ENCODE measurements at regions not wholly inside any gene's neighbourhood (a gene's known extent, or its start where the extent isn't known, plus 50 kb on each side); places are given as distances from the start of the nearest gene placed in this dataset.

DNA sequence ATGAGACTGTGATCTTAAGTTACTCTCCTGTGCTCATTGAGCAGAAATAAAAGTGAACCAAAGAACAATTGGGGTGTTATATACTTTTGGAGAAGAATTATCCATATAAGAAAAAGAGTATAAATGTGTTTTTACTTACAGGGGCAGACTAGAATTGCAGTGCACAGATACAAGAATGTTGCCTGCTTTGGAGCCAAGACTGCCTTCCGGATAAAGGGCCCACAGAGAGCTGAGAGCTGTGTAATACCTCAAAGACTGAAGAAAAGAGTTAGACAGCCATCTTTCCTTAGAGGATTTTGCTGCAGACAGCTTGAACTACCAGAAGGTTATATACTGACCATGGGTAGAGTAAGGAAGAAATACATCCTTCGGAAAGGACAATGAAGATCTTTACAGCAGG lies 1235.5 kb upstream of the CITED2 start:
- in situ Hi-C loops (cut with MboI; ENCODE audit: low sequenced_read_pairs, unreplicated experiment) = no loop called here
- TF ChIP-seq, protein P1, sequence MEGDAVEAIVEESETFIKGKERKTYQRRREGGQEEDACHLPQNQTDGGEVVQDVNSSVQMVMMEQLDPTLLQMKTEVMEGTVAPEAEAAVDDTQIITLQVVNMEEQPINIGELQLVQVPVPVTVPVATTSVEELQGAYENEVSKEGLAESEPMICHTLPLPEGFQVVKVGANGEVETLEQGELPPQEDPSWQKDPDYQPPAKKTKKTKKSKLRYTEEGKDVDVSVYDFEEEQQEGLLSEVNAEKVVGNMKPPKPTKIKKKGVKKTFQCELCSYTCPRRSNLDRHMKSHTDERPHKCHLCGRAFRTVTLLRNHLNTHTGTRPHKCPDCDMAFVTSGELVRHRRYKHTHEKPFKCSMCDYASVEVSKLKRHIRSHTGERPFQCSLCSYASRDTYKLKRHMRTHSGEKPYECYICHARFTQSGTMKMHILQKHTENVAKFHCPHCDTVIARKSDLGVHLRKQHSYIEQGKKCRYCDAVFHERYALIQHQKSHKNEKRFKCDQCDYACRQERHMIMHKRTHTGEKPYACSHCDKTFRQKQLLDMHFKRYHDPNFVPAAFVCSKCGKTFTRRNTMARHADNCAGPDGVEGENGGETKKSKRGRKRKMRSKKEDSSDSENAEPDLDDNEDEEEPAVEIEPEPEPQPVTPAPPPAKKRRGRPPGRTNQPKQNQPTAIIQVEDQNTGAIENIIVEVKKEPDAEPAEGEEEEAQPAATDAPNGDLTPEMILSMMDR (IDR thresholded peaks at IDR 0.05; ENCODE audit: borderline replicate concordance, control extremely low read depth, extremely low read depth, insufficient read depth, missing control alignments) = no peak
- DNase-seq (ENCODE audit: low spot score) = no peak

DNA sequence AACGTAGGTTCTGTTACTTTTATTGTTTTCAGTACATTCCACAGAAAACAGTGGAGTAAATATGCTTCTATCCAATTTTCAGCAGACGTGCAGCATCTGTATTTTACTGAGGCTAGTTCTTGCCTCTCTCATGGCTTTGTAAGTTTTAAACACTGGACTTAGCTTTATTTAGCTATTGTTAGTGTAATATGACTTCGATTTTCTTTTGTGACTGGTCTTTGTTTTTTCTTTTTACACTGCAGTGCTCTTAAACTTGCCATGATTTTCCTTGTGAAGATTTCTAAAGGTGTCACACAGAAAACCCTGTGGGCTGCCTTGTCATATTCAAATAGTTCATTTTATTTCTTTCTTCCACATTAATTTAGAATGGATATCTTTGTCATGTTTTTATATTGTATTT lies 1234.9 kb upstream of the CITED2 start:
- in situ Hi-C loops (cut with MboI; ENCODE audit: low sequenced_read_pairs, unreplicated experiment) = no loop called here
- TF ChIP-seq, protein P1 (IDR thresholded peaks at IDR 0.05; ENCODE audit: borderline replicate concordance, control extremely low read depth, extremely low read depth, insufficient read depth, missing control alignments) = no peak
- no peak for DNase-seq (ENCODE audit: low spot score)

DNA sequence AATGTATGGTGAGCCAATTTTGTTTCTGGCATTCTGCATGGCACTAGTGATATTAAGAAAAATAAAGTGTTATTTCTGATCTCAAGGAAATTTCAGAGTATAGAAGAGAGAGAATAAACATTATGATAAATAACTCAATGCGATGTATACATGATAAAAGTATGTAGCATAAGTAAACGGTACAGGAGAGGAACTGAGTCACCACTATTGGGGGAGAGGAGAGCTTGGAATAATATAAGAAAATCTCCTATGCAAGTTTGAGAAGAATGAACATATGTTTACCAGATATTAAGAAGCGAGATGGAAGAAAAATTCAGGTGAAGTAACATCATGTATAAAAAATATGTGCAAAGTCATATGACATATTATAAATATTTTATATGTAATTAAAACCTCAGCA lies 1230.3 kb upstream of the CITED2 start:
- no peak for DNase-seq (ENCODE audit: low spot score)
- TF ChIP-seq, protein P1 (IDR thresholded peaks at IDR 0.05; ENCODE audit: borderline replicate concordance, control extremely low read depth, extremely low read depth, insufficient read depth, missing control alignments) = no peak
- in situ Hi-C loops (cut with MboI; ENCODE audit: low sequenced_read_pairs, unreplicated experiment) = no loop called here

DNA sequence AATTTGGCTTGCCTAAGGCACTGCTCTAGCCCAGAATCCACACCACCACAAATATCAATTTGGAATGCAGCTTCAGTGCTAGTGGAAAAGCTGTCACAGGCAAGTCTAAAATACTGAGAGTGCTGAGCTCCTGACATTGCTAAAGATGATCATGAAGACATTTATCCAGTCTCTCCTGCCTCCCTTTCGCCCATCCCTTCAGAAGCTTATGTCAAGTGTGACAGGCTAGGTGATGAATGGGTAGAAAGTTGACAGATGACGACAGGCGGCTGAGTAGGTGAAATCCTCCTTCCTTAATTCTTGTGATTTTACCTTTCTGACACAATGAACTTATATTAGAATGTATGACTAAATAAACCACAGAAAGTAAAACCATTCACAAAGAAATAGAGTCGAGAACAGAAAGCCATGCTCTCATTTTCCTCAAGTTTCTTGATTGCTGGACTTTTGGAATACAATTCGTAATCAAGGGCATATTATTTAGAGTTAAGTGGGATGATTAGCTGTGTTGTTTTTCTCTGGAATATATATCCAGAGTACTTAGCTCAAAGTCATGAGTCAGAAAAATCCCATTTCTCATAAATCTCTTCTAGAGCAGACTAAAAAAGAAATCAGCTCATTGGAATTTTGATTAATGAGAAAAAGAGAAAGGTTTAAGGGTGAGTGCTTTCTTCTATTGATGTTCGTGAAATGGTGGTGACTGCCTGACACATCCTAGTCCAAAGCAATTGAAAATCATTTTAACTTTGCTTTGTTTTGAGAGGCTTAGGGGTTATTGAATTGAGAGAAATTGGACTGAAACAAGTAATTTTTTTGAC lies 1228.2 kb upstream of the CITED2 start:
- TF ChIP-seq, protein P1 (IDR thresholded peaks at IDR 0.05; ENCODE audit: borderline replicate concordance, control extremely low read depth, extremely low read depth, insufficient read depth, missing control alignments) = no peak
- in situ Hi-C loops (cut with MboI; ENCODE audit: low sequenced_read_pairs, unreplicated experiment) = no loop called here
- no peak for DNase-seq (ENCODE audit: low spot score)

DNA sequence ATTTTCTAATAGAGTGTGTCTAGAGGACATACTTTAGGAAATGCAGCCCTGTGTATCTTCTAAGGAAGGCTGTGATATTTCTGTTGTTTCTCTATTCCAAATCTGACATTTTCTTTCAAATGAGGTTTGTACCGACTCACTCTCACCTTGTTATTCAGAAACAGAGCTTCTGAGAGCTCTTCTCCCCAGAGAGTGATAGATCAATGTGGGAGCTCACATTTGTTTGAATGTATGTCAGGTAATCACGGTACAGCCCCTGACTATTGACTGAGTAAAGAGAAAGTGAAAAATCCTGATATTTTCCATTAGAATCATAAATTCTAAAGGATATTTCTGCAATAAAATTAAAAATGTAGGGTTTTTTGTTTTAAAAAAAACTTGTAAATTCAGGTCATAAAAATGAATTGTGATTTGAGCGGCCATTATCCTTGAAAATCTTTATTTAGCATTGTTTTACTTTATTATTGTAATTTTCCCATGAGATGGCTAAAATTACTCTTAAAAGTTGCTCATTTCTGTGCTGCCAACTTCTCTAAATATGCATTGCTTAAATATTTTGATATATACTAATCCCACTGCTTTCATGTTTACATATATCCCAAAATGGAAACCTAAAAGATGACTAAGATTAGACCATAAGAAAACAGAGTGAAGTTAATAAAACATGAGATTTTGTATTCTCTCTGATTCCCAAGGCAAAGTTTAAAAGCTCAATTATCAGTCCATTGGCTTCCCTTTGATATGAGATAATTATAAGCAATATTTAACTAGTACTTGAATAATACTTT lies 1226.8 kb upstream of the CITED2 start:
- TF ChIP-seq, protein P1 (IDR thresholded peaks at IDR 0.05; ENCODE audit: borderline replicate concordance, control extremely low read depth, extremely low read depth, insufficient read depth, missing control alignments) = no peak
- in situ Hi-C loops (cut with MboI; ENCODE audit: low sequenced_read_pairs, unreplicated experiment) = no loop called here
- DNase-seq (ENCODE audit: low spot score) = no peak

DNA sequence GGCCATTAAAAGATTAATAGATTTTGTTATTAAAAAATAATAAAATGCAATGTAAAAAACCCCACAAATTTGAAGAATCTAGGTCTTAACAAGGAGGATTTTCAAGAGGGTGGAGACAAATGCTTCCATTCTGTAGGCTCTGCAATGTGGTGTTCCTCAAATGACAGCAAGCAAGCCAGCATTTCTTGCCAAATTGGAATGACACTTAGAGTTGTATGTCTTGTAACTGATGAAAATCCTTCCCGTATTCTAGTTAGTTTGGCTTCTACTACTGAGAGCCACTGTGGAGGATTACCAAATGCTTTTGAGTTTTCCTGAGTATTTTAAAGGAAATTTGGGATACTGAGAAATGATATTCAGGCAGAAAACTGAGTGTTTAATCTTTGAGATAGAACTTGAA lies 1225.5 kb upstream of the CITED2 start:
- TF ChIP-seq, protein P1 (IDR thresholded peaks at IDR 0.05; ENCODE audit: borderline replicate concordance, control extremely low read depth, extremely low read depth, insufficient read depth, missing control alignments) = no peak
- in situ Hi-C loops (cut with MboI; ENCODE audit: low sequenced_read_pairs, unreplicated experiment) = no loop called here
- DNase-seq (ENCODE audit: low spot score) = no peak
